ENCODE measurements at regions not wholly inside any gene's neighbourhood (a gene's known extent, or its start where the extent isn't known, plus 50 kb on each side); places are given as distances from the start of the nearest gene placed in this dataset.
"Not testable (repeated sequence)": the region's sequence is repeated elsewhere in the genome, so short reads cannot be mapped to it uniquely, and the experiment has no call there.

- DNase-seq: no peak
- Mint-ChIP-seq H3K27me3 (peaks cover 7% of the 10 kb centered on the region), H3K27ac (no peak overlapping the region), H3K36me3 (ENCODE audit: low read depth) (no peaks in the 10 kb centered on the region), H3K9me3 (no peaks in the 10 kb centered on the region), H3K4me1 (peaks cover 10% of the 10 kb centered on the region), H3K4me3 (no peak overlapping the region)
- ATAC-seq: no peak
These were observed 71.5 kb upstream of the IFNGR1 start for GRCh38 chr6:137290601-137291261.

GRCh38 chr6:137286916-137287315 lies 67.7 kb upstream of the IFNGR1 start:
- Mint-ChIP-seq H3K4me3 (no peak overlapping the region), H3K9me3 (no peaks in the 10 kb centered on the region), H3K4me1 (peaks cover 21% of the 10 kb centered on the region), H3K36me3 (ENCODE audit: low read depth) (no peaks in the 10 kb centered on the region), H3K27me3 (peaks cover 14% of the 10 kb centered on the region), H3K27ac (no peak overlapping the region)
- DNase-seq: no peak
- ATAC-seq: no peak

DNA sequence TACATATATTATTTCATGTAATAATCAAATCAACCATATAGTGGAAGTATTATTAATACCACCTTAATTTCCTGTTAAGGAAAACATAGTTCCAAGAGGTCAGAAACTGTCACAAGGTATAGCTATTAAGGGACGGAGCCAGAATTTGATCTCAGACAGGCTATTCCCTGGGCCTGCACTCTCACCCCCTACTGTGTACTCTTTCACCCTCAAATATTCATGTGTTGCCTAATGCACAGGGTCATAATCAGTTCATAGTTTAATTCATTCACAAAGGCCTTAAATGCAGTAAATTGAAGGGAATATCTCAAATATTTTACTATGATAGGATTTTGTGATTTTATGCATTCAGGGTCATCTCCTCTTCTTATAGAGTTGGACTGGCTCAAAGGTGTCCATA lies 67.2 kb upstream of the IFNGR1 start:
- Mint-ChIP-seq H3K4me3 (no peak overlapping the region), H3K36me3 (ENCODE audit: low read depth) (no peaks in the 10 kb centered on the region), H3K9me3 (no peaks in the 10 kb centered on the region), H3K27me3 (peaks cover 14% of the 10 kb centered on the region), H3K4me1 (peaks cover 17% of the 10 kb centered on the region), H3K27ac (no peak overlapping the region)
- DNase-seq: no peak
- no peak for ATAC-seq

DNA sequence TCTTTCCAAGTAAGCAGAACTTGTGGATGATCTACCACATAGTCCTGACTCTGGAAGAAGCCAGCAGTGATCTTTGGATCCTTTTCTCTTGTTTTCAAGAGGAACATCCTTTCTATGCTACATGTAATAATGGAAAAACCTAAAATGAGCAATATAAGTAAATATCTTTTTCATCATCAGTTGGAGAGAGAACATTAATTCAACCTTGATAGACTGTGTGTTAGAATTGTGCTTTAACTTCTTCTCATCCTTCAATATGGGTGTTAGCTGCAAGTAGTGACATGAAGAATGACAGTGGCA lies 65.6 kb upstream of the IFNGR1 start:
- ATAC-seq (no peak), DNase-seq (no peak)
- H3K27me3 Mint-ChIP-seq: peaks cover 14% of the 10 kb centered on the region
- H3K36me3 Mint-ChIP-seq (ENCODE audit: low read depth): no peaks in the 10 kb centered on the region
- H3K9me3 Mint-ChIP-seq: no peaks in the 10 kb centered on the region
- H3K4me1 Mint-ChIP-seq: peaks cover 12% of the 10 kb centered on the region
- H3K4me3 Mint-ChIP-seq: no peak overlapping the region
- no peak overlapping the region for H3K27ac Mint-ChIP-seq

- Mint-ChIP-seq H3K36me3 (ENCODE audit: low read depth) (no peaks in the 10 kb centered on the region), H3K9me3 (no peaks in the 10 kb centered on the region), H3K4me3 (no peak overlapping the region), H3K4me1 (peaks cover 13% of the 10 kb centered on the region), H3K27ac (no peak overlapping the region), H3K27me3 (peaks cover 14% of the 10 kb centered on the region)
- ATAC-seq: peak; percentile 49
- no peak for DNase-seq
These were observed 65.0 kb upstream of the IFNGR1 start for GRCh38 chr6:137283940-137284810.

DNA sequence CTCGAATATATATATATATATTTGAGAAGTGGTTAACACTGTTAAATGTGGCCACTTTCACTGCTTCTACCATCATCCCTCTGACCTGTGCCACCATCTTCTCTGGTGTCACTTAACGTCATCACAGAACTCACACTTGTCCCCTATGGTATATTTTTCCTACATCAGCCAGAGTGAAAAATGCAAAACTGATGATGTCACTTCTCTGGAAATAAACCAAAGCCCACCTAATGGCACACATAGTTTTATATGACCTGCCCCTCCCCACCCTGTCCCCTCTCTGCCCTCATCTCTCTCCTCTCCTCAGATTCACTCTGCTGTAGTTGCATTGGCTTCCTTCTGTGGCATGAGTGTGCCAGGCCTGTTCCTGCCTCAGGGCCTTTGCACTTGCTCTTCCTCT lies 63.9 kb upstream of the IFNGR1 start:
- Mint-ChIP-seq H3K4me1 (peaks cover 15% of the 10 kb centered on the region), H3K36me3 (ENCODE audit: low read depth) (no peaks in the 10 kb centered on the region), H3K27me3 (peaks cover 14% of the 10 kb centered on the region), H3K27ac (no peak overlapping the region), H3K9me3 (no peaks in the 10 kb centered on the region), H3K4me3 (no peak overlapping the region)
- DNase-seq (no peak), ATAC-seq (no peak)

DNA sequence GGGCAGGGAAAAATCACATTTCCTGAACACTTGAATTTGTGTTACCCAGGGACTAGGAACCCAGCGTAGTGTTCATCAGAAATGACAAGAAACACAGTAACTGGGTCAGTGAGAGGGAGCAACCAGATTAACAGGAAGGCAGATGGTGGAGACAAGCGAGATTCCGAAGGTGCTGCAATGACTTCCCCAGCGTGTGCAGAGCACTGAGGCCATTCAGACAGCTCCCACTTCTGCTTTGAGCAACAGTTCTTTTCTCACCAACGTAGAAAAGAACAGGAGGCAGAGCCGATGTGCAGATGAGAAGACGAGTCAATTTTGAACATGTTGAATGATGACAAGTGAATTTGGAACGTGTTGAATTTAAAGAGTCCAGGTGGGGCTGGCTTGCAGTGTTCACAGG lies 63.1 kb upstream of the IFNGR1 start:
- DNase-seq (no peak), ATAC-seq (no peak)
- peaks cover 15% of the 10 kb centered on the region for H3K4me1 Mint-ChIP-seq
- no peak overlapping the region for H3K4me3 Mint-ChIP-seq
- H3K9me3 Mint-ChIP-seq: no peaks in the 10 kb centered on the region
- H3K27ac Mint-ChIP-seq: no peak overlapping the region
- peaks cover 12% of the 10 kb centered on the region for H3K27me3 Mint-ChIP-seq
- H3K36me3 Mint-ChIP-seq (ENCODE audit: low read depth): no peaks in the 10 kb centered on the region

DNA sequence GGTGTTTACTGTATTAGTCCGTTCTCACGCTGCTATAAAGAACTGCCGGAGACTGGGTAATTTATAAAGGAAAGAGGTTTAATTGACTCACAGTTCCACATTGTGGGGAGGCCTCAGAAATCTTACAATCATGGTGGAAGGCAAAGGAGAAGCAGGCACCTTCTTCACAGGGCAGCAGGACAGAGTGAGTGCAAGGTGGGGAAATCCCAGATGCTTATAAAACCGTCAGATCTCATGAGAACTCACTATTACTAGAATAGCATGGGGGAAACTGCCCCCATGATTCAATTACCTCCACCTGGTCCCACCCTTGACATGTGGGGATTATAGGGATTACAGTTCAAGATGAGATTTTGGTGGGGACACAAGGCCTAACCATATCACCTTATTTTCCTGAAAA lies 60.1 kb upstream of the IFNGR1 start:
- H3K4me1 Mint-ChIP-seq: peaks cover 15% of the 10 kb centered on the region
- not testable (repeated sequence) for DNase-seq; ATAC-seq; H3K4me3 Mint-ChIP-seq; H3K27me3 Mint-ChIP-seq; H3K9me3 Mint-ChIP-seq; H3K27ac Mint-ChIP-seq; H3K36me3 Mint-ChIP-seq (ENCODE audit: low read depth)

DNA sequence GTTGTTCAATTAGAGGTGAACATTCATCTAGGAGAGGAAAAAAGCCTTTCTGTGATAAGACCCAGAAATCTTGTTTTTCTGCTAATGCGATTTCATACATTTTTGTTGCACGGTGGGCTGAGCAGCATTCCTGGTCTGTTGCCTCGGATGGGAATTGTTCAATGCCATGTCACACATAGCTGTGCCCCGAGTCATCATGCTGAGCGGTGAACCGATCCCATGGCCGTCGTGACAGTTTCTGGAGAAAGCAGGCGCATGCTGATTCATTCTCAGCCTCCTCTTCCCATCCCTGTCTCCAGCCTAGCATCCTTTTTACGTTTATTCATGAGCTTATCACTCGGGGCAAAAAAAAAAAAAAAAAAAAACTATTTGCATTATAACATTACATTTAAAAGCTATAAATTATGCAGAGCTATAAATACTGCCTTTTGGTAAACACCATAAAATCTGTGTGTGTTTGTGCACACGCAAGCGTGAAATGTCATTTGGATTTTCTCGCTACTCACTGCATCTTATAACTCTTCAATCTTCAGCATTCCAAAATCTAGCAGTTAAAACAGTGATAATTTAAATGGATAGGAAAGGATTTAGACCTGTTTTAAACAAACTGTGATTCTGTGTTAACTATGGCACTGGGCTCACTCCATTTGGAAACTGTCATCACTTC lies 58.9 kb upstream of the IFNGR1 start:
- peaks cover 9% of the 10 kb centered on the region for H3K4me1 Mint-ChIP-seq
- peaks cover 7% of the 10 kb centered on the region for H3K27me3 Mint-ChIP-seq
- DNase-seq: no peak
- ATAC-seq: no peak
- H3K9me3 Mint-ChIP-seq: no peaks in the 10 kb centered on the region
- no peaks in the 10 kb centered on the region for H3K36me3 Mint-ChIP-seq (ENCODE audit: low read depth)
- H3K27ac Mint-ChIP-seq: no peak overlapping the region
- H3K4me3 Mint-ChIP-seq: no peak overlapping the region

- peaks cover 8% of the 10 kb centered on the region for H3K4me1 Mint-ChIP-seq
- no peaks in the 10 kb centered on the region for H3K9me3 Mint-ChIP-seq
- DNase-seq (no peak), ATAC-seq (no peak)
- no peaks in the 10 kb centered on the region for H3K36me3 Mint-ChIP-seq (ENCODE audit: low read depth)
- H3K4me3 Mint-ChIP-seq: no peak overlapping the region
- peaks cover 2% of the 10 kb centered on the region for H3K27me3 Mint-ChIP-seq
- no peak overlapping the region for H3K27ac Mint-ChIP-seq
These were observed 53.2 kb upstream of the IFNGR1 start for GRCh38 chr6:137272403-137272802.

DNA sequence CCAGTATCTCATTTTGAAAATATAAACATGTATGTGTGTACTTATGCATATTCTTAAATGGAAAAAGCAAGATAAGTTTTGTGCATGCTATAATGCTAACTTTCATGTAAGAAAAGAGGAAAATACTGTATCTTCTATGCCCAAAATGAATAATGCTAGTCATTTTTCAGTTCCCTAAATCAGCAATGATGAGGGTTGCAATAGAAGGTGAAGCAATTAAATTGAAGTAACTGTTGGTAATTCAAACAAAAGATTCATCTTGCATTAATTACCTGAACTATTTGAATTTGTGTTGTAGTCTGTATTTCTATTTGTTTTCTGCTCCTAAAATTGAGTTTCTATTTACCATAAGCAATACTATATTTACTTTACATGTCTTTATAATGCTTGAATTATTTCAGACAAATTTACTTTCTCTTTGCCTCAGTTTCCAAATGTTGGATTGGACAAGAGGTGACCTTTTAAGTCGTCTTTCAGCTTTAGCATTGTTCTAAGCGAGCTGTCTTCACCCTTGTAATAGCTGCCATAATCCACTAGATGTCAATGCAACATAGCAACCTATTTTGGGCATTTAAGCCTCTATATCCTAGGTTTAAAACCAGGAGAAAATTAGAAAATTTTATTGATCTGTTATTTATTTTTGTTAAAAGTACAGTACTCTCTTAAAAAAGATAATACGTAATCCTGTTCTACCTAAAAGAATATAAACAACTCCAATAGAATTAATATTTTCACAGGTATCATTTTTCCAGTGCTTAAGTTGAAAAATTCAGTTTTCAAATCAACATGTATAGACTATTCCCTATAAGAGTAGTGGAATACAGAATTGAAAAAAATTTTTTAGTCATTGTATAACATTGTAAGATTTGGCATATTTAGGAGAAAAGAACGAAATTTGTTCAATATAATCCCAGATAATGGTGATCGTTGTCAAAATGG lies 52.3 kb upstream of the IFNGR1 start:
- H3K4me1 Mint-ChIP-seq: peaks cover 8% of the 10 kb centered on the region
- H3K4me3 Mint-ChIP-seq: no peak overlapping the region
- peaks cover 2% of the 10 kb centered on the region for H3K27me3 Mint-ChIP-seq
- H3K27ac Mint-ChIP-seq: no peak overlapping the region
- no peaks in the 10 kb centered on the region for H3K36me3 Mint-ChIP-seq (ENCODE audit: low read depth)
- H3K9me3 Mint-ChIP-seq: no peaks in the 10 kb centered on the region
- DNase-seq (no peak), ATAC-seq (no peak)

- ATAC-seq (no peak), DNase-seq (no peak)
- Mint-ChIP-seq H3K27me3 (peaks cover 9% of the 10 kb centered on the region), H3K4me1 (peaks cover 8% of the 10 kb centered on the region), H3K27ac (no peak overlapping the region), H3K4me3 (no peak overlapping the region), H3K9me3 (no peaks in the 10 kb centered on the region), H3K36me3 (ENCODE audit: low read depth) (no peaks in the 10 kb centered on the region)
These were observed 50.6 kb upstream of the IFNGR1 start for GRCh38 chr6:137269803-137270202.

DNA sequence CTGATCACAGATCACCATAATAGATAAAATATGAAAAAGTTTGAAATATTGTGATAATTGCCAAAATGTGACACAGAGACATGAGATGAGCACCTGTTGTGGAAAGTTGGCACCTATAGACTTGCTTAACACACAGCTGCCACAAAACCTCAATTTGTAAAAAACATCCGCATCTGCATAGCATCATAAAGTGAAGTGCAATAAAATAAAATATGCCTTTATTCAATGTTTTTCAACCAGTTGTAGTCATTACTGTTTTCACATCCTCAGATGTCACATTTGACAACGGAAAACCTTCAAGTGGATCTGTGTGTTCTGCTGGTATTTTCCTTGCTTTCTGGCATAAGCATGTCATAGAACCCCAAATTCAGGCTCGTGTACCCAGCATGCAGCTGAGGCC lies 50.2 kb upstream of the IFNGR1 start:
- Mint-ChIP-seq H3K27ac (no peak overlapping the region), H3K4me1 (peaks cover 8% of the 10 kb centered on the region), H3K9me3 (no peaks in the 10 kb centered on the region), H3K4me3 (no peak overlapping the region), H3K36me3 (ENCODE audit: low read depth) (no peaks in the 10 kb centered on the region), H3K27me3 (peaks cover 9% of the 10 kb centered on the region)
- no peak for ATAC-seq
- no peak for DNase-seq
